ENCODE measurements at regions not wholly inside any gene's neighbourhood (a gene's known extent, or its start where the extent isn't known, plus 50 kb on each side); places are given as distances from the start of the nearest gene placed in this dataset.

DNA sequence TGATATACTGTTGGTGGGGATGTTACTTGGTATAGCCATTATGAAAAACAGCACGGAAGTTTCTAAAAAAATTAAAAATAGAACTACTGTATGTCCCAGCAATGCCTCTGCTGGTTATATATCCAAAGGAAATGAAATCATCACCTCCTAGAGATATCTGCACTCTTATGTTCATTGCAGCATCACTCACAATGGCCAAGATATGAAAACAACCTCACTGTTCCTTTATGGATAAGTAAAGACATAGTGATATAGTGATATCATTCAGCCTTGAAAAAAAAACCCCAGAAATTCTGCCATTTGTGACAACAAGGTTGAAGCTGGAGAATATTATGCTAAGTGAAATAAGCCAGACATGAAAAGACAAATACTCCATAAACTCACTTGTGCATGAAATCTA is 543.8 kb upstream of the SLIT2 start (continued):
- TF ChIP-seq, protein P1, sequence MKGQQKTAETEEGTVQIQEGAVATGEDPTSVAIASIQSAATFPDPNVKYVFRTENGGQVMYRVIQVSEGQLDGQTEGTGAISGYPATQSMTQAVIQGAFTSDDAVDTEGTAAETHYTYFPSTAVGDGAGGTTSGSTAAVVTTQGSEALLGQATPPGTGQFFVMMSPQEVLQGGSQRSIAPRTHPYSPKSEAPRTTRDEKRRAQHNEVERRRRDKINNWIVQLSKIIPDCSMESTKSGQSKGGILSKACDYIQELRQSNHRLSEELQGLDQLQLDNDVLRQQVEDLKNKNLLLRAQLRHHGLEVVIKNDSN (IDR thresholded peaks at IDR 0.05; ENCODE audit: borderline replicate concordance, extremely low read length, insufficient read depth, low read depth, low read length), result no peak
- TF ChIP-seq BHLHE40 (IDR thresholded peaks at IDR 0.05; ENCODE audit: borderline replicate concordance in 1 of 2, low read depth in 2 of 2, low read length in 1 of 2) (no peak), NR2F1 (conservative IDR thresholded peaks at IDR 0.05) (no peak), STAT1 (conservative IDR thresholded peaks at IDR 0.05) (no peak), MEF2B (IDR thresholded peaks at IDR 0.05; ENCODE audit: partially characterized antibody, poor library complexity, severe bottlenecking) (no peak), EGR1 (IDR thresholded peaks at IDR 0.05; ENCODE audit: borderline replicate concordance in 1 of 2, low read depth in 2 of 2, low read length in 2 of 2) (no peak)
- TF ChIP-seq, protein P2, sequence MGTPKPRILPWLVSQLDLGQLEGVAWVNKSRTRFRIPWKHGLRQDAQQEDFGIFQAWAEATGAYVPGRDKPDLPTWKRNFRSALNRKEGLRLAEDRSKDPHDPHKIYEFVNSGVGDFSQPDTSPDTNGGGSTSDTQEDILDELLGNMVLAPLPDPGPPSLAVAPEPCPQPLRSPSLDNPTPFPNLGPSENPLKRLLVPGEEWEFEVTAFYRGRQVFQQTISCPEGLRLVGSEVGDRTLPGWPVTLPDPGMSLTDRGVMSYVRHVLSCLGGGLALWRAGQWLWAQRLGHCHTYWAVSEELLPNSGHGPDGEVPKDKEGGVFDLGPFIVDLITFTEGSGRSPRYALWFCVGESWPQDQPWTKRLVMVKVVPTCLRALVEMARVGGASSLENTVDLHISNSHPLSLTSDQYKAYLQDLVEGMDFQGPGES (IDR thresholded peaks at IDR 0.05), result no peak
- TF ChIP-seq, protein P3, sequence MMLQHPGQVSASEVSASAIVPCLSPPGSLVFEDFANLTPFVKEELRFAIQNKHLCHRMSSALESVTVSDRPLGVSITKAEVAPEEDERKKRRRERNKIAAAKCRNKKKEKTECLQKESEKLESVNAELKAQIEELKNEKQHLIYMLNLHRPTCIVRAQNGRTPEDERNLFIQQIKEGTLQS (IDR thresholded peaks at IDR 0.05; ENCODE audit: borderline replicate concordance, extremely low read depth, low read depth, low read length), result no peak

DNA sequence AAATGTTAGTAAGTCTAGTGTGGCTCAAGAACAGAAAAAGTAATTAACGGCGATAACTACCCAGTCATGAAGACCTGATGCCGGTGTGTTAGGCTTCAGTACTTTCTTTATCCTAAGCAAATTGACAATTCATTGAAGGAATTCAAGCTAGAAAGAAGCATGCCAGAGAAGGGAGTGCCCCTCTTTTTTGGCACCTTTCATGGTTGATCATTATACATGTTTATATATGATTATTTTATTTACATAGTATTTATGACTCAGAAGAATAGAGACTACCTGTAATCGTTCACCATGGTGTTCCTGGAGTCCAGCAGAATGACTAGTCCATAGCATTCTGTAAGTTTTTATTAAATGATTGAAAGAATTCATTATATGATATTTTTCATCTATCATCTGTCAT is 548.3 kb upstream of the SLIT2 start:
- Histone ChIP-seq H4K20me1 (ENCODE audit: control insufficient read depth, insufficient read depth) (no peaks in the 10 kb centered on the region), H3K9me3 (replicated peaks; ENCODE audit: control insufficient read depth, insufficient read depth, low read length) (no peaks in the 10 kb centered on the region), H2AFZ (ENCODE audit: control insufficient read depth, low read depth, low read length) (no peak overlapping the region), H3K36me3 (ENCODE audit: control insufficient read depth in 2 of 2, insufficient read depth in 2 of 2, low read length in 1 of 2) (no peaks in the 10 kb centered on the region), H3K9ac (ENCODE audit: control insufficient read depth, insufficient read depth, low read length) (no peak overlapping the region), H3K79me2 (ENCODE audit: control insufficient read depth, insufficient read depth, low read length) (no peaks in the 10 kb centered on the region), H3K4me3 (no peak overlapping the region), H3K27ac (ENCODE audit: control insufficient read depth, insufficient read depth) (no peak overlapping the region), H3K4me2 (ENCODE audit: control insufficient read depth, insufficient read depth) (no peak overlapping the region), H3K27me3 (replicated peaks in 1 of 2; ENCODE audit: control insufficient read depth in 2 of 2, insufficient read depth in 2 of 2, low read length in 1 of 2) (no peaks in the 10 kb centered on the region), H3K4me1 (ENCODE audit: control insufficient read depth, insufficient read depth, low read length) (no peaks in the 10 kb centered on the region)
- BruUV-seq (replicated peaks), result no TSS peak
- ChIA-PET SMC1A (ENCODE audit: uncharacterized antibody, unreplicated experiment) (no interaction called here), RAD21 (ENCODE audit: unreplicated experiment) (no interaction called here), CTCF (no interaction called here), POLR2A (no interaction called here)
- no peak for ATAC-seq
- in situ Hi-C loops (cut with MboI) (no loop called here), intact Hi-C loops (cut with micrococcal nuclease; ENCODE audit: unreplicated experiment) (no loop called here)
- WGBS (ENCODE audit: insufficient coverage, insufficient replicate concordance, low lambda C conversion rate, missing lambda C conversion rate), result 59% methylated on average over 4 of the region's 4 CpGs
- no peak for DNase-seq (ENCODE audit: low read depth, low spot score)
- no peak for FAIRE-seq
- TF ChIP-seq KAT2A (conservative IDR thresholded peaks at IDR 0.05; ENCODE audit: control insufficient read depth, low read depth, low read length) (no peak), ASH2L (IDR thresholded peaks at IDR 0.05; ENCODE audit: borderline replicate concordance, low read depth) (no peak), ZNF384 (IDR thresholded peaks at IDR 0.05; ENCODE audit: borderline replicate concordance, low read depth, low read length) (no peak), EZH2 (IDR thresholded peaks at IDR 0.05; ENCODE audit: borderline replicate concordance, control insufficient read depth, low read depth, low read length) (no peak)
- TF ChIP-seq, protein P4, sequence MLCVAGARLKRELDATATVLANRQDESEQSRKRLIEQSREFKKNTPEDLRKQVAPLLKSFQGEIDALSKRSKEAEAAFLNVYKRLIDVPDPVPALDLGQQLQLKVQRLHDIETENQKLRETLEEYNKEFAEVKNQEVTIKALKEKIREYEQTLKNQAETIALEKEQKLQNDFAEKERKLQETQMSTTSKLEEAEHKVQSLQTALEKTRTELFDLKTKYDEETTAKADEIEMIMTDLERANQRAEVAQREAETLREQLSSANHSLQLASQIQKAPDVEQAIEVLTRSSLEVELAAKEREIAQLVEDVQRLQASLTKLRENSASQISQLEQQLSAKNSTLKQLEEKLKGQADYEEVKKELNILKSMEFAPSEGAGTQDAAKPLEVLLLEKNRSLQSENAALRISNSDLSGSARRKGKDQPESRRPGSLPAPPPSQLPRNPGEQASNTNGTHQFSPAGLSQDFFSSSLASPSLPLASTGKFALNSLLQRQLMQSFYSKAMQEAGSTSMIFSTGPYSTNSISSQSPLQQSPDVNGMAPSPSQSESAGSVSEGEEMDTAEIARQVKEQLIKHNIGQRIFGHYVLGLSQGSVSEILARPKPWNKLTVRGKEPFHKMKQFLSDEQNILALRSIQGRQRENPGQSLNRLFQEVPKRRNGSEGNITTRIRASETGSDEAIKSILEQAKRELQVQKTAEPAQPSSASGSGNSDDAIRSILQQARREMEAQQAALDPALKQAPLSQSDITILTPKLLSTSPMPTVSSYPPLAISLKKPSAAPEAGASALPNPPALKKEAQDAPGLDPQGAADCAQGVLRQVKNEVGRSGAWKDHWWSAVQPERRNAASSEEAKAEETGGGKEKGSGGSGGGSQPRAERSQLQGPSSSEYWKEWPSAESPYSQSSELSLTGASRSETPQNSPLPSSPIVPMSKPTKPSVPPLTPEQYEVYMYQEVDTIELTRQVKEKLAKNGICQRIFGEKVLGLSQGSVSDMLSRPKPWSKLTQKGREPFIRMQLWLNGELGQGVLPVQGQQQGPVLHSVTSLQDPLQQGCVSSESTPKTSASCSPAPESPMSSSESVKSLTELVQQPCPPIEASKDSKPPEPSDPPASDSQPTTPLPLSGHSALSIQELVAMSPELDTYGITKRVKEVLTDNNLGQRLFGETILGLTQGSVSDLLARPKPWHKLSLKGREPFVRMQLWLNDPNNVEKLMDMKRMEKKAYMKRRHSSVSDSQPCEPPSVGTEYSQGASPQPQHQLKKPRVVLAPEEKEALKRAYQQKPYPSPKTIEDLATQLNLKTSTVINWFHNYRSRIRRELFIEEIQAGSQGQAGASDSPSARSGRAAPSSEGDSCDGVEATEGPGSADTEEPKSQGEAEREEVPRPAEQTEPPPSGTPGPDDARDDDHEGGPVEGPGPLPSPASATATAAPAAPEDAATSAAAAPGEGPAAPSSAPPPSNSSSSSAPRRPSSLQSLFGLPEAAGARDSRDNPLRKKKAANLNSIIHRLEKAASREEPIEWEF (IDR thresholded peaks at IDR 0.05; ENCODE audit: insufficient replicate concordance, low read depth, low read length), result no peak

Data from GM12878 (cell line).